GM19455 (cell line): ENCODE measurements at regions not wholly inside any gene's neighbourhood (a gene's known extent, or its start where the extent isn't known, plus 50 kb on each side); places are given as distances from the start of the nearest gene placed in this dataset.
A peak's percentile ranks its signal among the peaks of the same experiment; 100 is the strongest.

Source experiments
- ATAC-seq: cut with Tn5 transposase; IDR thresholded peaks from one replicate; pipeline ENCODE4 v1.9.1; 2021; ENCODE audit not compliant: unreplicated experiment

GRCh38 chr11:128407962-128408361 is 179.4 kb downstream of the ETS1 start:
- no peak for ATAC-seq

- peak; percentile 50 for ATAC-seq
Observed at GRCh38 chr11:128405714-128406662, 181.4 kb downstream of the ETS1 start.

DNA sequence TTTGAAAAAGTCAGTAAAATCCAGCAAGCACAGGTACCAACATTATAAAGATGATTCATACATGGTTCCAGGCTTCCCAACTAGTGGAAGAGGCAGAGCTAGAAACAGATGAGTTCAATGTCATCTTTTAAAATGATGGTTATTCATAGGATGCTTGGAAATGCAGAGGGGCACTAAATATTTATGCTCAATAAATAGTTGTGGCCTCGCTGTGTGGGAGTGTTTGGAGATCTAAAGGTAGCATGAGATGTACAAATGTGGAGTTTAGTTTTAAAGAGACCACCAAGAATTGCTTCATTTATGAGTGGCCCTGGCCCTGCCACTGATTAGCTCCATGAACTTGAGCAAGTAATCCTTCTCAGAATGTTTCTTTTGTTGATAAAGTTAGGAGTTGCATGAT is 182.2 kb downstream of the ETS1 start:
- ATAC-seq: no peak

DNA sequence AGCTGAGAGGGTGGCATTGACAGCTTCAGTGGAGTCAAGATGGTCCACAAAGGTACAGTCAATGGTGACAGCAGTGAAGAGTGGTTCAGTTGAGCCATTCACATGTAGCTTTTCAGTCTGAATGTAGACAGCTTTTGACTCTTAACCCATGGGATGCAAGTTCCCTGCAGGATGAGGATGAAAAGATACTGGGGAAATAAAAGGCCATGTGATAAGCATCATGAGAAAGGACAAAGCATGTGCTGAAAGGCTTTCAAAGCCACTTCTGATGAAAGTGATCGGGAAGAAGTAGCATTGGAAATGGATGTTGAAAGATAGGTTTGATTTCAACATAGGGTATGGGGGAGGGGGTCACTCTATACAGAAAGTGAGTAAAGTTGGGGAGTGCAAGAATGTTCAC is 182.9 kb downstream of the ETS1 start:
- ATAC-seq: no peak

DNA sequence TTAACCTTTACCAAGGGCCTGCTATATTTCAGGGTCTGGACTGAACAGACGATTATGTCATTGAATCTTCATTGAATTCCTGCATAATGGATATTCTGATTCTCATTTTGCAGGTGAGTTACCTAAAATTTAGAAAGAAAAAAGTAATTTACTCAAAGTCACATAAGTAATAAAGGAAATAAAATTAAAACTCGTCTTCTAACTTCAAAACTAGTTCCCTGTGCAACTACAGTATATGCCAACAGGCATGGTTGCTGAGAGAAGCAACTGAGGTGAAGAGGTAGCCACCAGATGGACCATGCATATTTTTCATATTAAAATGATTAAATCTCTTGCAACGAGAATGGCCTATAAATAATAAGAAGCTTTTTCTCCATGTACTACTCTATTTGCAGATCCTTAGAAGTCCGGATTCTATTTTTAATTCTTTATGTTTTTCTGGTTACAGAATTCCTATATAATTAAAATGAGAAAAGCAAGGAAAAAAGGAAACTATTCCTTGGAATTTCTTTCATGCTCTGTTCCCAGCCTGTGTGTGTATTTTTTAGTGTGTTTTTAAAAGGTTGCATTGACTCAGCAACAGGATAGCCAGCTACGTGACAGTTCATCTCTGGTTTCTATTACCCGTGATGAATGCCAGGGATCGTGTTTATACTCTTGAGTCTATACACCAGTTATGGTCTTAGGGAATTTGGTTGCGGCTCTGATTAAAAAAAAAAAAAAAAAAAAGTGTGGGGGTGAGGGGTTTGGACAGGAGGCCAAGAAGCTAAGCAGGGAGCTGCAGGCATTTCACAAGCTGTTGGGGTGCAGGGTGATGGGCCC is 186.8 kb downstream of the ETS1 start:
- ATAC-seq: no peak

- ATAC-seq: no peak
Observed at GRCh38 chr11:128399251-128400121, 187.9 kb downstream of the ETS1 start.

DNA sequence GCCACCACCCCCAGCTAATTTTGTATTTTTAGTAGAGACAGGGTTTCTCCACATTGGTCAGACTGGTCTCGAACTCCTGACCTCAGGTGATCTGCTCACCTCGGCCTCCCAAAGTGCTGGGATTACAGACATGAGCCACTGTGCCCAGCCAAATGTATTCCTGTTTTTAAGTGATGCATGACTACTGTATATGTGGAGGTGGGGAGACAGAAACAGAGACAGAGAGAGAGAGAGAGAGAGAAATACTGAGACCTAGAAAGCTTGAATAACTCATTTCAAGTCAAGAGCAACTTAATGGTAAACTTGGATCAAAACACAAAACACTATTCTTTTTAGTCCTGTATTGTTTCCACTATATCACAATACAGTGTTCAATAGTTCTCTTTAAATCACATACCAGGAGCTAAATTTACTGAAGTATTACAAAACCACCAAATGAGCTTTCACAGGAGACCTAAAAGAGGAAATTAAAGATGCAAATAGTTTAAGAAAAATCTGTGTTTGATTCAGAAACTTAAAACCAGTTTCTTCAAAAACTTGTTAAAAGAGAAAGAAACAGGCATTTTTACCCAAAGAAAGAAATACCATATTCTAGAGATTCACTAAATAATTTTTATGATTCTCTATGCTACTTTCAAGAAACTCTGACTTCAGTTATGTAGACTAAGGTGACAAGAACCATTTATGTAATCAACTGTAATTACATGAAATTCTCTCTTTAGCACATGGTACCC is 188.7 kb downstream of the ETS1 start:
- ATAC-seq: no peak

DNA sequence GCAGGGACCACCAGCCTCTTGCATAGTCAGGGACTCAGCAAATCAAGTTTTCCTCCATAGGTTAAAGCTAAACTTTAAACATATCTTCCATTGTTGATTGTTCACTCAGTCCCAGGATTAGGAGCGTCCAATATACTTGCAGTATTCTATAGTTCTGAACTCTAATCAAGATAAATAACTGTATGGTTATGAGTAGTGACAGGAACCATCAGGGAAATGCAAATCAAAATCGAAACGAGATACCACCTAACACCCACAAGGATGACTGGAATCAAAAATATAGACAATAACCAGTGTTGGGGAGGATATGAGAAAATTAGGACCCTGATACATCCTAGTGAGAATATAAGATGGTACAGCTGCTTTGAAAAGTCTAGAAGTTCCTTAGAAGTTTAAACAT is 190.0 kb downstream of the ETS1 start:
- ATAC-seq: no peak

- no peak for ATAC-seq
Observed at GRCh38 chr11:128394431-128395089, 192.8 kb downstream of the ETS1 start.

DNA sequence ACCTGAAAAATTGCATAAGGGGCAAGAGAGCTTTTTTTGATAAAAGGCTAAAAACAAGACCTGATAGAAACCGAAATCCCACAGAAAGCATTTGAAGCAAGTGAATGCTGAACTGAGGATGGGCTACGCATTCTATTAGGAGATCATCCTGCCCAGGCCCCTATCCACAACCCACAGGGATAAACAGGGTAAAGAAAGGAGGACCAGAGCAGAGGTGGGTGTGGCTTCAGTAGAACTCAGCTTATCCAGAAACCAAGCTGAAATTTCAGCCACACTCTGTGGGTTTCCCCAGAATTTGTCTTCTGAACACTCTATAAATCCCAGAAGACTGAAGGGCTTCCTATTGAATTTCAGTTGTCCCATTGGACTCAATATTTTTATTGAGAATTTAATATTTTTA is 195.1 kb downstream of the ETS1 start:
- ATAC-seq: no peak

DNA sequence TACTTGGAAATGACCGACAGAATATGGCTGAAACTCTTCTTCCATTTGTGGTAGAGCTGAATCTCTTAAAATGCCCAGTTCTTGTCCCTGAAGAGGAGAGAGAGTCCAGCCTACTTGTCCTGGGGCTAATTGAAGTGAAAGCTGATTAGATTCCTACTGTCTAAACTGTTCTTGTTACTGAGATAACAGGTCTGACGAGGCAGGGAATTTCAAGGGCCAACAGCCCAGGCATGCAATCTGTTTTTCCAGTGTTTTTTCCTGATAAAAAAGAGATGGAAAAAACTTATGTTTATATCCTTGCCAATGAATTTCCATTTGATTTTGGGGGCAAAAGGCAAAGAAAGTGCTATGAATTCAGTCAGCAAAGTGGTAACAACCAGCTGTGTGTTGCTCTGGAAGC is 195.5 kb downstream of the ETS1 start:
- ATAC-seq: no peak

DNA sequence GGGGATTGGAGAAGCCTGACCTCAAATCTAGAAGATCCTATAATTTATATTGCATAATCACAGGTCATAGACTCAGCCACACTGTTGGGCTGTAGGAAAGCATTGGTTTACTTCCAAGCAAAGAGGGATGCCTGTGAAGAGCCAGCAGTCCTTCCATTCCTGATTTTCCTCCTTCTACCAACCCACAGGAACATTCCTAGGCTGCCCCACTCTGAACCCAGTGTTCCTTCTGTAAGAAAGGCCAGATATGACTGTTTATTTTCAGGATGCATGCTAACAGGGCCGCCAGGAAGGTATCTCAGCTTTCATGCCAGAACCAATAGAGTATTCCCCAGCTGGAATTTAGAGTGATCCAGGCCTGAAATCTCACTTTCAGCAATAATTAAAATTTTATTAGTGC is 197.1 kb downstream of the ETS1 start:
- no peak for ATAC-seq

GRCh38 chr11:128389461-128389976 is 197.8 kb downstream of the ETS1 start:
- no peak for ATAC-seq

DNA sequence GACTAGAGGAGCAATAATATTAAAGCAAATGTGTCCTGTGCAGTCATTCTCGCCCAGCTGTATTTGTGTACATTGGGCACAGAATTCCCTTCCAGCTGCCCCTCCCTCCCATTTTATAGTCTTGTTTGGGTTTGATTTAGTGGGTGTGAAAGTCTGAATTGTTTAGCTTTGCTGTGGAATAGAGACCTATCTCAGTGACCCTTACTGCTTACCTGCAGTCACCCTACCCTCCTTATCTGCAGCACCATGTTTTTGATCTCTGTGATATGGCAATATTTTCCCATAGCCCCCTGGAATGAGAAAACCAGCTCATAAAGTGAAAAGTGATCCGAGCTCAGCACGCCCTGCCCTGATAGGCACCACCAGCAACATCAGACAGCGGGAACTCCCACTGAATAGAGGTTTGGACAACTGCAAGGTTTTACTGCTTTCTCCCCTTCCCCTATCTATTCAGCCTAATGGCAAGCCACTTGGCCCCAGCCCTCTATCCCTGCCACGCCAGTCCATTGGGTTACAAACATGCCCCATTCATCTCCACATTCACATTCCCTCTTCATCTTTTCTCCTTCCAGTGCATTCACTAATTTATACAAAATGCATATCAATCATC is 199.0 kb downstream of the ETS1 start:
- no peak for ATAC-seq

- no peak for ATAC-seq
Observed at GRCh38 chr11:128379587-128380580, 207.5 kb downstream of the ETS1 start.

- no peak for ATAC-seq
Observed at GRCh38 chr11:128375961-128376360, 211.4 kb downstream of the ETS1 start.

DNA sequence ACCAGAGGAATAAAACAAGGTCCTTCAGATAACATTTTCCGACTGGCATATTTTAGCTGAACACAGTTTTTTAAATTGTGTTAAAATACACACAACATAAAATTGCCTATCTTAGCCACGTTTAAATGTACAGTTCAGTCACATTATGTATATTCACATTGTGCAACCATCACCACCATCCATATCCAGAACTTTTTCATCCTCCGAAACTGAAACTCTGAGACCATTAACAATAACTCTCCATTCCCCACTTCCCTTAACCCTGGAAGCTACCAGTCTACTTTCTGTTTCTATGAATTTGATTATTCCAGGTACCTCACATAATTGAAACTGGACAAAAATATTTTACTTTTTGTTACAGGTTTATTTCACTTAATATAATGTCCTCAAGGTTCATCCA is 213.3 kb downstream of the ETS1 start:
- no peak for ATAC-seq

- ATAC-seq: no peak
Observed at GRCh38 chr11:128372977-128373376, 214.4 kb downstream of the ETS1 start.
